DND-41 (cell line): ENCODE measurements at regions not wholly inside any gene's neighbourhood (a gene's known extent, or its start where the extent isn't known, plus 50 kb on each side); places are given as distances from the start of the nearest gene placed in this dataset.

Experiments used
- ATAC-seq: fragments of 200-7000 bp; cut with Tn5 transposase; 3 replicates; pipeline ENCODE4 v1.9.1; 2021; ENCODE audit warnings: low read depth; ENCODE audit not compliant: insufficient read depth
- DNase-seq: peaks from one replicate; pipeline ENCODE4 v3.0.0-alpha.2; 2020
- H2AFZ ChIP-seq: 2 replicates; pipeline ENCODE4 v1.6.0; 2012; ENCODE audit warnings: low read depth, low read length
- H3K27ac ChIP-seq: 2 replicates; pipeline ENCODE4 v1.5.1; 2012; ENCODE audit warnings: low read length, inconsistent platforms
- H3K27me3 ChIP-seq: fragments of 200-600 bp; sonication (generic); 2 replicates; pipeline ENCODE4 v1.6.0; 2012; ENCODE audit warnings: low read length, mild to moderate bottlenecking, inconsistent platforms; ENCODE audit not compliant: insufficient read depth, poor library complexity
- H3K36me3 ChIP-seq: 2 replicates; pipeline ENCODE4 v1.5.1; 2012; ENCODE audit warnings: low read length, inconsistent platforms; ENCODE audit not compliant: insufficient read depth
- H3K4me1 ChIP-seq: 2 replicates; pipeline ENCODE4 v1.5.1; 2012; ENCODE audit warnings: mild to moderate bottlenecking, low read length; ENCODE audit not compliant: insufficient read depth
- H3K4me2 ChIP-seq: 2 replicates; pipeline ENCODE4 v1.6.0; 2012; ENCODE audit warnings: mild to moderate bottlenecking, moderate library complexity, low read length, inconsistent platforms; ENCODE audit not compliant: insufficient read depth
- H3K4me3 ChIP-seq, 2 experiments: fragments of 200-600 bp in 1 of 2; shearing (Covaris generic) in 1 of 2; 2 replicates each; pipeline ENCODE4 v1.5.1; 2012 to 2016; ENCODE audit warnings: inconsistent platforms in 2 of 2, low read length in 2 of 2, mild to moderate bottlenecking in 2 of 2, low read depth in 1 of 2, moderate library complexity in 1 of 2
- H3K79me2 ChIP-seq: 2 replicates; pipeline ENCODE4 v1.6.0; 2012; ENCODE audit warnings: low read length, inconsistent platforms; ENCODE audit not compliant: insufficient read depth
- H3K9ac ChIP-seq: 2 replicates; pipeline ENCODE4 v1.6.0; 2012; ENCODE audit warnings: low read depth, mild to moderate bottlenecking, inconsistent platforms, low read length, moderate library complexity
- H3K9me3 ChIP-seq: 2 replicates; pipeline ENCODE4 v1.5.1; 2012; ENCODE audit warnings: low read length, moderate library complexity, mild to moderate bottlenecking, inconsistent platforms; ENCODE audit not compliant: insufficient read depth, severe bottlenecking
- H4K20me1 ChIP-seq: 2 replicates; pipeline ENCODE4 v1.6.0; 2012; ENCODE audit warnings: low read length; ENCODE audit not compliant: insufficient read depth
- CTCF ChIP-seq: IDR thresholded peaks from 2 replicates; pipeline ENCODE4 v1.5.1; 2012; ENCODE audit warnings: borderline replicate concordance, low read length, moderate library complexity, mild to moderate bottlenecking; ENCODE audit not compliant: poor library complexity, severe bottlenecking; ENCODE audit errors: extremely low read depth
- EZH2 ChIP-seq: IDR thresholded peaks from 3 replicates; pipeline ENCODE4 v1.6.1; 2012; ENCODE audit warnings: borderline replicate concordance, low read depth, mild to moderate bottlenecking, moderate library complexity, low read length, inconsistent platforms; ENCODE audit not compliant: severe bottlenecking

GRCh38 chr22:44590291-44590690 is 92.3 kb upstream of the RTL6 start:
- Histone ChIP-seq H3K4me1 (no peaks in the 10 kb centered on the region), H3K36me3 (no peaks in the 10 kb centered on the region), H3K27me3 (peaks cover 17% of the 10 kb centered on the region), H3K27ac (no peak overlapping the region), H3K9me3 (no peaks in the 10 kb centered on the region), H3K4me3 (no peak overlapping the region), H3K4me2 (no peak overlapping the region), H2AFZ (no peak overlapping the region), H3K79me2 (no peaks in the 10 kb centered on the region), H3K9ac (no peak overlapping the region), H4K20me1 (0 out of 2 replicates have a peak, but pooled peaks cover 4% of the 10 kb centered on the region)
- DNase-seq: no peak
- no peak for ATAC-seq
- TF ChIP-seq EZH2 (no peak), CTCF (no peak)

- DNase-seq: no peak
- Histone ChIP-seq H3K27ac (no peak overlapping the region), H3K9me3 (no peaks in the 10 kb centered on the region), H3K9ac (no peak overlapping the region), H4K20me1 (0 out of 2 replicates have a peak, but pooled peaks cover 4% of the 10 kb centered on the region), H3K4me2 (no peak overlapping the region), H3K27me3 (peaks cover 17% of the 10 kb centered on the region), H3K79me2 (no peaks in the 10 kb centered on the region), H3K4me3 (no peak overlapping the region), H3K4me1 (no peaks in the 10 kb centered on the region), H3K36me3 (no peaks in the 10 kb centered on the region), H2AFZ (no peak overlapping the region)
- TF ChIP-seq CTCF (no peak), EZH2 (no peak)
- ATAC-seq: no peak
Measured at GRCh38 chr22:44589831-44590230, 91.8 kb upstream of the RTL6 start.

- peaks cover 17% of the 10 kb centered on the region for H3K27me3 ChIP-seq
- H4K20me1 ChIP-seq: 0 out of 2 replicates have a peak, but pooled peaks cover 4% of the 10 kb centered on the region
- H3K79me2 ChIP-seq: no peaks in the 10 kb centered on the region
- H3K4me2 ChIP-seq: no peak overlapping the region
- no peak overlapping the region for H3K4me3 ChIP-seq
- H3K4me1 ChIP-seq: no peaks in the 10 kb centered on the region
- H3K27ac ChIP-seq: no peak overlapping the region
- no peak for TF ChIP-seq EZH2
- no peak for TF ChIP-seq CTCF
- no peak for DNase-seq
- no peaks in the 10 kb centered on the region for H3K9me3 ChIP-seq
- no peak for ATAC-seq
- no peaks in the 10 kb centered on the region for H3K36me3 ChIP-seq
- H2AFZ ChIP-seq: no peak overlapping the region
- no peak overlapping the region for H3K9ac ChIP-seq
Measured at GRCh38 chr22:44588348-44588747, 90.3 kb upstream of the RTL6 start.
